ENCODE measurements at regions not wholly inside any gene's neighbourhood (a gene's known extent, or its start where the extent isn't known, plus 50 kb on each side); places are given as distances from the start of the nearest gene placed in this dataset.
"Not testable (repeated sequence)": the region's sequence is repeated elsewhere in the genome, so short reads cannot be mapped to it uniquely, and the experiment has no call there.

DNA sequence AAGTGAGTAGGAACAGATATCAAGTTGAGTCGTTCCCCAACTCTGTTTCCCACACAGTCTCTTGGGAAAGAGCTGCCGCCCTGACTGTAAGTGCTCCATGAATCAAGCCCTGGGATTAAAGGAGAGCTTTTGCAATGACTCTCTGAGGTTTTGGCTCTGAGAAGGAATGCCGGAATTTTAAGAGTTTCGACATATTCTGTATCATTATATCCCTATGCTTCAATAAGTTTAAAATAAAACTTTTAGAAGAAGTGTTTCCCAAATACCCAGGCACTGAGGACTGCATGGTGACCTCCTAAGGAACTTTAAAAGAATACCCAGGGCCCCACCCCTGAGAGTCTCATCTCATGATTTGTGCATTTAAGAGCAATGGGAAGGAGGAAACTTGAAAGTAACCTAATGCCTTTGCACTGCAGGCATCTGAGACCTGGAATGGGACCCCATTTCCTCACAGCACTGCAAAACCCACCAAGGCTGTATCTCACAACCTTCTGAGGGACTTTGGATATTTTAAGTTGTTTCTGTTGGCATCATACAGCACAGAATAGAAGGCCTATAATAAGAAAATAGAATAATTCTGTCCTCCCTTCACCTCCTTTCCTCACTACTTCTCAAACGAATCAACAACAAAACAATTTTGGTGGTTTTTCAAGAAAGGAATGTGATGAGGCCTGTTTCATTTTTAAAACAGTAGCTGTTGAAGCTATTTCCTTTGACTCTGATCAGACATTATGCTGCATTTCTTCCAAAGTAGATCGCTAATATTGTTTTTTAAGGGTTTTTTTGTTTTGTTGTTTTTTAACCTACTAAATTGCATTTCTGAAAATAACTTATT, 121.2 kb downstream of the GASK1B start:
- DNase-seq = no peak

DNA sequence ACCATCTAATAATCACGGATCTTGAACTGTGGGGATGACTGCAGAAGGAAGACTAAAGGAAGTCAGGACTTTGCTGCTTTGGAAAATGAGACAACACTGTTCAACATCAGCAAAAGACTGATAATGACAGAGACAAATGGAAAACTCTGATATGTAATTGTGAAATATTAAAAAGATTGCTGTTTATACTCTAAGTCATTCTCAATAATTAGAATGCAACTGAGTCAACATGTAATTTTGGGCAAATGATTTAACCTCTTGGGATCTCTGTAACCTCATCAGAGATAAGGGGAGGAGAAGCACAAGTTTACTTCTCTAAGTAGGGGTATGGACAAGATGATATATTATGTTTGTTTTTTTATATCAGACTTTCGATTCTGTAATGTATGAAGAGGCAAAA, 121.9 kb downstream of the GASK1B start:
- no peak for DNase-seq

- no peak for DNase-seq
Observed at GRCh38 chr4:158046345-158046744, 126.5 kb downstream of the GASK1B start.

- DNase-seq = no peak
Observed at GRCh38 chr4:158043971-158044618, 128.7 kb downstream of the GASK1B start.

GRCh38 chr4:158042591-158043030, 130.2 kb downstream of the GASK1B start:
- DNase-seq = no peak

DNA sequence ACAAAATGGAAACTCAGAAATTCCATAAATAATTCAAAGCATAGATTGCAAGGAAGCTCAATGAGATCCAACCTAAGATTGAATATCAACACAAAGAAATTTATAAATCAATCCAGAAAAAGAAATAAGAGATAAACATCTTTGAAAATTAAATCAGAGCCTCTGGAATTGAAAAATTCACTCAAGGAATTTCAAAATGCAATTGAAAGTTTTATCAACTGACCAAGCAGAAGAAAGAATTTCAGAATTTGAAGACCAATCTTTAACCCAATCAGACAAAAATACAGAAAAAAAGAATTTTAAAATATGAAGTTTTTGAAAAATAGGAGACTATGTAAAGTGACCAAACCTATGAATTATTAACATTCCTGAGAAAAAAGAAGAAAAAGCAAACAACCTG, 134.1 kb downstream of the GASK1B start:
- no peak for DNase-seq

GRCh38 chr4:158036998-158037397, 135.8 kb downstream of the GASK1B start:
- no peak for DNase-seq

- no peak for DNase-seq
Observed at GRCh38 chr4:158035662-158036195, 137.1 kb downstream of the GASK1B start.

DNA sequence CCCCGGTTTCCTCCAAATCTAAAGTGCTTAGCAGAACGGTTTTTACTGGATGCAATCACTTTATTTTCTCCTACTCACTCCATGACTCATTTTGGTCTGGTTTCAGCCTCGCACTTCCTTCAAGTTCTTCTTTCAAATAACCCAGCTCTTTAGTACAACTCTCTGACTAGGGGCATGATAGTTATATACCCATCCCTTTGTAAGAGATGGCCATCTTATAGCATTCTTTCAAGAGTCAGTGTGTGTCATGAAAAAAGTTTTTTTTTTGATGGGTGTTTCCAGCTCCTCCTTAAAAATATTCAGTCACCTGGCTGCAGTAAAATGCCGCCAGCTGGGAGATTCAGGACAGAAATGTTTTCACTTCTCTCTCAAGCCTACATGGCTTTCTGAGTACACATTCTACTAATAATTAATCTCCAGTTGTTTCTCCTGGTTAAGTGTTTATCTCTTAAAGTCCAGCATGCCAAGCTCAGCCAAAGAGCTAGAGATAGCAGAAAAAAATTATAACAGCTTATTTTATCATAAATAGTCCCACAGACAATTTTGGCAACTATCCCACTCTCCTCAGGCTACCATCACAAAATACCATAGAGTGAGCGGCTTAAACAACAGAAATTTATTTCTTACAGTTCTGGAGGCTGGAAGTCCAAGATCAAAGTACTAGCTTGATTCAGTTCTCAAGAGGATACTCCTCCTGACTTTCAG, 139.3 kb downstream of the GASK1B start:
- no peak for DNase-seq

- no peak for DNase-seq
Observed at GRCh38 chr4:158032733-158033415, 140.0 kb downstream of the GASK1B start.

DNA sequence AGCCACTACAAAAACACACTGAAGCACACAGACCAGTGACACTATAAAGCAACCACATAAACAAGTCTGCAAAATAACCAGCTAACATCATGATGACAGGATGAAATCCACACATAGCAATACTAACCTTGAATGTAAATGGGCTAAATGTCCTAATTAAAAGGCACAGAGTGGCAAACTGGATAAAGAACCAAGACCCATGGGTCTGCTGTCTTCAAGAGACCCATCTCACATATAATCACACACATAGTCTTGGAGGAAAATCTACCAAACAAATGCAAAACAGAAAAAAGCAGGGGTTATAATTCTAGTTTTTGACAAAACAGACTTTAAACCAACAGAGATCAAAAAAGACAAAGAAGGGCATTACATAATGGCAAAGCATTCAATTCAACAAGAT, 144.4 kb downstream of the GASK1B start:
- DNase-seq = not testable (repeated sequence)

DNA sequence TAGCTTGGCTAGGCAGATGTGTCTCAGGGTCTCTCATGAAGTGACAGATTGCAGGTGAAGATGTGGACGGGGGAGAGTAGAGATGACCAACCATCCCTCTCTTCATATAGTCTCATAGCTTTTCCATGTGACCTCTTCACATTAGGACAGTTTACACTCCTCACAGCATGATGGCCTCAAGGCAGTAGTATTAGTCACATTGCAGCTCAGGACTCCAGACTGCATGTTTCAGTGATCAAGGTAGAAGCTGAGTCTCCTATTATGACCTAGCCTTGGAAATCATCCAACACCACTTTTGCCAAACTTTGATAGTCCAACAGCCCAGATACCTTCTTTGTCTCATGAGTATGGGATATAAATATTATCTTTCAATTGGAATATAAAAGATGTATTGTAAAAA, 147.7 kb downstream of the GASK1B start:
- DNase-seq = no peak

DNA sequence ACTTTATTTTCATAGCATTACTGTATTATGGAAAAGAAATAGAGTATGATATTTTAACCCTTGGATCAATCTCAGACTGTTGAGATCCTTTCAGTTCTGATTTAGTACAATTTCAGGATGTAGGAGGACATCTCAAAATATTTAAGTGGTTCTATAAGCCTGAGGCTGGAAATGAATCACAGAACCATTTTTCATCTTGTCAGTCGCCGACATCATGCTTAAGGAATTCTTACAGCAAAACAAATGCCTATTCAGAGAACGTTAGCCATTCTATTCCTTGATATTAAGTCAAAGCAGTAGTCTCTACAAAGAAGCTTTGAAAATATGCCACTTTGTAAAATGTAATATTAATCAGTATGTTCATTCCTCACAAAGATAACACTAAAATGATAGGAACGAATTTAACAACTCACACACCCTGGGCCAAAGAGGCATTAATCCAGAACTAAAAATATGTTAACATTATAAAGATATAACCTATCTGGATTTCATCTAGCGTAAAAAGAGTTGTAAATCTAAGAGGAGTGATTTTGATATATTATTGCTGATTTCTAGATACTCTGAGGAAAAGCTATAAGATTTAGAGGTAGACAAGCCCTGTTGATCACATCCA, 152.0 kb downstream of the GASK1B start:
- no peak for DNase-seq

- no peak for DNase-seq
Observed at GRCh38 chr4:158020176-158020575, 152.6 kb downstream of the GASK1B start.

GRCh38 chr4:158018831-158019230, 154.0 kb downstream of the GASK1B start:
- no peak for DNase-seq

DNA sequence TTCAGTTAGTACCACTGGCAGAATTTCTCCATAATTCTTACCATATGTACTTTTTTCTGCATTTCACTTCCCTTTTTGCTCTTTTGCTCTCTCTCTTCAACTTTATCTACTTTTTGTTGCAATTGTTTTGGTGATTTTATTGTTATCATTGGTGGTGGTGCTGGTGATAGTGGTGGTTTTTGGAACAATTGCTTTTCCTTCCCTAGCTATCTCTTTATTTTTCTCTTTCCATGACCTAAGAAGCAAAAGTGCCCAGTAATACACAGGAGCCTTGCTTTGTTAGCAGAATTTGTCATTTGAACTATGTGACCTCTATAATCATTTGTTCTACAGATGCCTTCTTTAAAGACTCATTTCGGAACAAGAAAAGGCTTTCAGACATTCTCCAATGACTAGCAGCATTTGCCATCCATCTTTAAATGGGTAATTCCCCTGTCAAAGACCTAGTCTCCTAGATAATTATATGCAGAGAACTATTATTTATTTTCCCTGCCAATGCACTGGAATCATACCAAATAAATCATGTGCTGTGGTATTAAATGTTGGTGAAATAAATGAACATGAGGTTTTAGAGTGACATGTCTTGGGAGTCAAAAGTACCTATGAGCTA, 154.5 kb downstream of the GASK1B start:
- DNase-seq = no peak

GRCh38 chr4:158016511-158016910, 156.3 kb downstream of the GASK1B start:
- no peak for DNase-seq

DNA sequence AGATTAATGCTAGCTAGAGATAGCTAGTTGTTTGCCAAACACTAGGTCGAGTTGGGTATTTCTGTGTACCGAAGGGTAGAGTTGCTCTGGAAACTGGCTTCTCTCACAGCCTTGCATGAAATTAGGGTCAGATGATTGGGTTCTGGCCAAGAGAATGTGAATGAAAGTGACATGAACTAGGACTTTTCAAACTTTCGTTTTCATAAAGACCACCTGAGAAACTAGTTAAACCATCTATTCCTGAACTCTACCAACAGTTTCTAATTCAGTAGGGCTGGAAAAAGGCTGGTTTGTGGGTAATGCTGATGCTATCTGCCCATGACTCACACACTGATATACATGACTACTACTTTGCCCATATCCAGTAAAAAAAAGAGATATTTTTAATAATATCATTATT, 157.6 kb downstream of the GASK1B start:
- DNase-seq = no peak

DNA sequence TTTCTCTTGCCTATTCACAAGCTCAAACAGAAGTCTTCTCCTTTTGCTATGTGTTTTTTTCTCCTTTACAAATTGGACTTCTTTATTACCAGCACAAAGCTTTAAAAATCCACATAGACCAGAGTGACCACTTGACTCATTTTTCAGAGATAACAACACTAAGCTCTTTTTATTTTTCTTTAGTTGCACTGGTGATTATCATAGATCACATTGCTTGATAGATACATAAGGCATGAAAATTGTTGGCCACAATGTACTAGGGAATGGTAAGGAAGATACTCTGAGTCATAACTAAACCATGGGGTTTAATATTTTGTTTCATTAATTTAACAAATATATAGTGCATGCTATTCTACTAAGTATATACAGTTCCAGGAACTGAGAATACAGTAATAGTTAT, 159.0 kb downstream of the GASK1B start:
- DNase-seq = no peak

GRCh38 chr4:158010361-158010760, 162.5 kb downstream of the GASK1B start:
- no peak for DNase-seq

DNA sequence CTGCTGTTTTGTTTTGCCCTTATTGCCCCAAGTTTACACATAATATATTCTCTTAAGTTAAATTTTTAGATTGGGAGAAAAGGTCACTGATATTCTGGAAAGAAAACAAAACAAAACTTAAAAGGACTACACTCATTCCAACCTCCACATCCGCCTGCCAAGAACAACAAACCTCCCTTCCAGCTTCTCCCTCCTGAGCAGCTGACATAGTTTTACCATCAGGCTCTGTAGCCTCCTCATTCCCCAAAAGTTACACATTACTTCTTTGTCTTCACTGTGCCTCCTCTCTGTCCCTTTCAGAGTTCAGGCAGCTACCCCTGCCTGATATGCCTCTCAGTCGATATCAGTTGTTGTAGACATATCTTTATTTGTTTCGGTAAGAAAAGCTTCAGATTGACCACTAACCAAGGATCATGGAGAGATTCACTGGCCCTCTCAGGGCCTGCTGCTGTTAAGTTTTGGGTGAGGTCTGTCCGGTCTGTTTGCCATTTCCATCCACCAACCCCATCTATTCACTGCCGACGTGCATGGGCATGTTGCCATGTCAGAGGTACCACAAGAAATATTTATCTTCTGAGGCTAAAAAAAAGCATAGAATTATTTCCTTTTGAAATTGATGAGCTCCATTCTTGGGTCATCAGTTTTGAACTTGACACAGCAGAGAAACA, 164.1 kb downstream of the GASK1B start:
- no peak for DNase-seq
